ENCODE measurements at regions not wholly inside any gene's neighbourhood (a gene's known extent, or its start where the extent isn't known, plus 50 kb on each side); places are given as distances from the start of the nearest gene placed in this dataset.
A peak's percentile ranks its signal among the peaks of the same experiment; 100 is the strongest.

- Histone ChIP-seq H3K36me3 (ENCODE audit: control insufficient read depth, insufficient read depth, low read length) (no peaks in the 10 kb centered on the region), H3K4me1 (ENCODE audit: control insufficient read depth, insufficient read depth, low read length) (peaks cover 5% of the 10 kb centered on the region), H3K9me3 (ENCODE audit: control insufficient read depth, low read length) (no peaks in the 10 kb centered on the region), H3K27ac (ENCODE audit: low read depth, low read length) (no peak overlapping the region), H3K4me3 (ENCODE audit: low read length) (no peak overlapping the region), H3K27me3 (ENCODE audit: control insufficient read depth, insufficient read depth, low read length, poor library complexity, severe bottlenecking) (no peaks in the 10 kb centered on the region), H3K9ac (ENCODE audit: extremely low read depth, low read length, poor library complexity, severe bottlenecking) (no peak overlapping the region)
- Mint-ChIP-seq H3K36me3 (ENCODE audit: low read depth) (no peaks in the 10 kb centered on the region), H3K4me3 (no peak overlapping the region), H3K27ac (no peak overlapping the region), H3K27me3 (ENCODE audit: insufficient read depth) (peaks cover 2% of the 10 kb centered on the region), H3K4me1 (peaks cover 8% of the 10 kb centered on the region), H3K9me3 (no peaks in the 10 kb centered on the region)
- WGBS, 2 experiments (ENCODE audit: insufficient coverage in 1 of 2, insufficient read length in 1 of 2): 92 to 96% methylated on average over 7 to 11 of the region's 11 CpGs
- no peak for TF ChIP-seq CTCF (conservative IDR thresholded peaks at IDR 0.05)
- DNase-seq: no peak
Observed at GRCh38 chr7:432933-433332, 86.7 kb downstream of the PDGFA start.

DNA sequence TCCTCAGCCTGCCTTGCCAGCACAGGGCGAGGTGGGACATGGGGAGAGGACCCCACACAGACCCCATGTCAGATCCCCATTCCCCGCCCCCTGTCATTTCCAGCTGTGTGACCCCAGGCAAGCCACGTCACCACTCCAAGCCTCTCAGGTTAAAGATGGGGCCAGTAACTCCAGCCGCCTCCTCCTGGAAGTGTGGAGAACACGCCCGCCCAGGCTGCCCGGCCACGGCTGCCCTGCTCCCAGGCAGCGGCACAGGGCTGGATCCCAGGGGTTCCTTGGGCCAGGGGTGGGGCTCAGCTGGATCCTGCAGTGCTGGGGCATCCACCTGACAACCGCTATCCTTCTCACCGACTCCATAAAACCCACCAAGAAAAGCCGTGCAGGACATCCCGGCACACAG lies 86.1 kb downstream of the PDGFA start:
- H3K4me3 Mint-ChIP-seq: no peak overlapping the region
- H3K27ac Mint-ChIP-seq: no peak overlapping the region
- Histone ChIP-seq H3K9me3 (ENCODE audit: control insufficient read depth, low read length) (no peaks in the 10 kb centered on the region), H3K27ac (ENCODE audit: low read depth, low read length) (no peak overlapping the region), H3K27me3 (ENCODE audit: control insufficient read depth, insufficient read depth, low read length, poor library complexity, severe bottlenecking) (no peaks in the 10 kb centered on the region), H3K4me3 (ENCODE audit: low read length) (no peak overlapping the region), H3K4me1 (ENCODE audit: control insufficient read depth, insufficient read depth, low read length) (peaks cover 5% of the 10 kb centered on the region), H3K36me3 (ENCODE audit: control insufficient read depth, insufficient read depth, low read length) (no peaks in the 10 kb centered on the region), H3K9ac (ENCODE audit: extremely low read depth, low read length, poor library complexity, severe bottlenecking) (no peak overlapping the region)
- no peaks in the 10 kb centered on the region for H3K36me3 Mint-ChIP-seq (ENCODE audit: low read depth)
- no peak for DNase-seq
- TF ChIP-seq CTCF (conservative IDR thresholded peaks at IDR 0.05): no peak
- 92 to 96% methylated on average over 7 to 13 of the region's 13 CpGs for WGBS, 2 experiments (ENCODE audit: insufficient coverage in 1 of 2, insufficient read length in 1 of 2)
- H3K4me1 Mint-ChIP-seq: peaks cover 8% of the 10 kb centered on the region
- peaks cover 2% of the 10 kb centered on the region for H3K27me3 Mint-ChIP-seq (ENCODE audit: insufficient read depth)
- no peaks in the 10 kb centered on the region for H3K9me3 Mint-ChIP-seq

- H3K27me3 ChIP-seq (ENCODE audit: control insufficient read depth, insufficient read depth, low read length, poor library complexity, severe bottlenecking): no peaks in the 10 kb centered on the region
- H3K9ac ChIP-seq (ENCODE audit: extremely low read depth, low read length, poor library complexity, severe bottlenecking): no peak overlapping the region
- TF ChIP-seq CTCF (conservative IDR thresholded peaks at IDR 0.05): no peak
- H3K4me1 ChIP-seq (ENCODE audit: control insufficient read depth, insufficient read depth, low read length): peaks cover 5% of the 10 kb centered on the region
- peaks cover 8% of the 10 kb centered on the region for H3K4me1 Mint-ChIP-seq
- H3K36me3 Mint-ChIP-seq (ENCODE audit: low read depth): no peaks in the 10 kb centered on the region
- no peak overlapping the region for H3K4me3 Mint-ChIP-seq
- no peak overlapping the region for H3K4me3 ChIP-seq (ENCODE audit: low read length)
- no peaks in the 10 kb centered on the region for H3K36me3 ChIP-seq (ENCODE audit: control insufficient read depth, insufficient read depth, low read length)
- H3K9me3 ChIP-seq (ENCODE audit: control insufficient read depth, low read length): no peaks in the 10 kb centered on the region
- H3K27me3 Mint-ChIP-seq (ENCODE audit: insufficient read depth): peaks cover 2% of the 10 kb centered on the region
- no peaks in the 10 kb centered on the region for H3K9me3 Mint-ChIP-seq
- no peak overlapping the region for H3K27ac ChIP-seq (ENCODE audit: low read depth, low read length)
- DNase-seq: peak; percentile 89
- WGBS, 2 experiments (ENCODE audit: insufficient coverage in 1 of 2, insufficient read length in 1 of 2): 49 to 53% methylated on average over 17 to 35 of the region's 35 CpGs
- H3K27ac Mint-ChIP-seq: peak overlapping the region; percentile 65
Observed at GRCh38 chr7:434891-435629, 84.6 kb downstream of the PDGFA start.

All from endodermal cell (in vitro differentiated cells).